ENCODE measurements at regions not wholly inside any gene's neighbourhood (a gene's known extent, or its start where the extent isn't known, plus 50 kb on each side); places are given as distances from the start of the nearest gene placed in this dataset.

GRCh38 chr13:36518707-36519106 lies 86.4 kb downstream of the CCNA1 start:
- no peaks in the 10 kb centered on the region for H4K20me1 ChIP-seq (ENCODE audit: insufficient read depth, low read length)
- H3K9ac ChIP-seq (ENCODE audit: low read depth, low read length): no peak overlapping the region
- no peaks in the 10 kb centered on the region for H3K36me3 ChIP-seq (ENCODE audit: insufficient read depth, low read length)
- no peaks in the 10 kb centered on the region for H3K79me2 ChIP-seq (ENCODE audit: insufficient read depth, low read length)
- no peaks in the 10 kb centered on the region for H3K27me3 ChIP-seq (ENCODE audit: insufficient read depth, low read length, poor library complexity)
- H2AFZ ChIP-seq (ENCODE audit: low read depth, low read length): no peak overlapping the region
- H3K27ac ChIP-seq (ENCODE audit: low read length): no peak overlapping the region
- no peak overlapping the region for H3K4me2 ChIP-seq (ENCODE audit: insufficient read depth, low read length)
- DNase-seq (no peak), ATAC-seq (ENCODE audit: insufficient read depth, low read depth) (no peak)
- no peaks in the 10 kb centered on the region for H3K4me1 ChIP-seq (ENCODE audit: insufficient read depth, low read length)
- no peak overlapping the region for H3K4me3 ChIP-seq (ENCODE audit: low read depth in 1 of 2, low read length in 2 of 2)
- no peaks in the 10 kb centered on the region for H3K9me3 ChIP-seq (ENCODE audit: insufficient read depth, low read length, severe bottlenecking)
- TF ChIP-seq CTCF (IDR thresholded peaks at IDR 0.05; ENCODE audit: borderline replicate concordance, extremely low read depth, low read length, poor library complexity, severe bottlenecking) (no peak), EZH2 (IDR thresholded peaks at IDR 0.05; ENCODE audit: borderline replicate concordance, low read depth, low read length, severe bottlenecking) (no peak)

- Histone ChIP-seq H3K79me2 (ENCODE audit: insufficient read depth, low read length) (no peaks in the 10 kb centered on the region), H3K27ac (ENCODE audit: low read length) (no peak overlapping the region), H3K4me2 (ENCODE audit: insufficient read depth, low read length) (no peak overlapping the region), H3K4me3 (ENCODE audit: low read depth in 1 of 2, low read length in 2 of 2) (no peak overlapping the region), H3K9ac (ENCODE audit: low read depth, low read length) (no peak overlapping the region), H3K36me3 (ENCODE audit: insufficient read depth, low read length) (no peaks in the 10 kb centered on the region), H4K20me1 (ENCODE audit: insufficient read depth, low read length) (no peaks in the 10 kb centered on the region), H2AFZ (ENCODE audit: low read depth, low read length) (no peak overlapping the region), H3K4me1 (ENCODE audit: insufficient read depth, low read length) (no peaks in the 10 kb centered on the region), H3K9me3 (ENCODE audit: insufficient read depth, low read length, severe bottlenecking) (no peaks in the 10 kb centered on the region), H3K27me3 (ENCODE audit: insufficient read depth, low read length, poor library complexity) (no peaks in the 10 kb centered on the region)
- TF ChIP-seq EZH2 (IDR thresholded peaks at IDR 0.05; ENCODE audit: borderline replicate concordance, low read depth, low read length, severe bottlenecking) (no peak), CTCF (IDR thresholded peaks at IDR 0.05; ENCODE audit: borderline replicate concordance, extremely low read depth, low read length, poor library complexity, severe bottlenecking) (no peak)
- DNase-seq (no peak), ATAC-seq (ENCODE audit: insufficient read depth, low read depth) (no peak)
Observed at GRCh38 chr13:36519432-36519831, 87.1 kb downstream of the CCNA1 start.

GRCh38 chr13:36520111-36520510 lies 87.8 kb downstream of the CCNA1 start:
- H3K4me3 ChIP-seq (ENCODE audit: low read depth in 1 of 2, low read length in 2 of 2): no peak overlapping the region
- no peak overlapping the region for H3K27ac ChIP-seq (ENCODE audit: low read length)
- H2AFZ ChIP-seq (ENCODE audit: low read depth, low read length): no peak overlapping the region
- no peak for TF ChIP-seq CTCF (IDR thresholded peaks at IDR 0.05; ENCODE audit: borderline replicate concordance, extremely low read depth, low read length, poor library complexity, severe bottlenecking)
- TF ChIP-seq EZH2 (IDR thresholded peaks at IDR 0.05; ENCODE audit: borderline replicate concordance, low read depth, low read length, severe bottlenecking): no peak
- ATAC-seq (ENCODE audit: insufficient read depth, low read depth): no peak
- no peak overlapping the region for H3K9ac ChIP-seq (ENCODE audit: low read depth, low read length)
- DNase-seq: no peak
- H3K79me2 ChIP-seq (ENCODE audit: insufficient read depth, low read length): no peaks in the 10 kb centered on the region
- H3K9me3 ChIP-seq (ENCODE audit: insufficient read depth, low read length, severe bottlenecking): no peaks in the 10 kb centered on the region
- H3K36me3 ChIP-seq (ENCODE audit: insufficient read depth, low read length): no peaks in the 10 kb centered on the region
- no peaks in the 10 kb centered on the region for H4K20me1 ChIP-seq (ENCODE audit: insufficient read depth, low read length)
- no peaks in the 10 kb centered on the region for H3K27me3 ChIP-seq (ENCODE audit: insufficient read depth, low read length, poor library complexity)
- no peak overlapping the region for H3K4me2 ChIP-seq (ENCODE audit: insufficient read depth, low read length)
- no peaks in the 10 kb centered on the region for H3K4me1 ChIP-seq (ENCODE audit: insufficient read depth, low read length)

GRCh38 chr13:36526897-36527296 lies 94.6 kb downstream of the CCNA1 start:
- Histone ChIP-seq H3K79me2 (ENCODE audit: insufficient read depth, low read length) (no peaks in the 10 kb centered on the region), H3K27ac (ENCODE audit: low read length) (no peak overlapping the region), H3K27me3 (ENCODE audit: insufficient read depth, low read length, poor library complexity) (no peaks in the 10 kb centered on the region), H3K36me3 (ENCODE audit: insufficient read depth, low read length) (no peaks in the 10 kb centered on the region), H3K4me1 (ENCODE audit: insufficient read depth, low read length) (no peaks in the 10 kb centered on the region), H3K4me3 (ENCODE audit: low read depth in 1 of 2, low read length in 2 of 2) (no peak overlapping the region), H3K9ac (ENCODE audit: low read depth, low read length) (no peak overlapping the region), H2AFZ (ENCODE audit: low read depth, low read length) (no peak overlapping the region), H3K4me2 (ENCODE audit: insufficient read depth, low read length) (no peak overlapping the region), H3K9me3 (ENCODE audit: insufficient read depth, low read length, severe bottlenecking) (peaks cover 3% of the 10 kb centered on the region), H4K20me1 (ENCODE audit: insufficient read depth, low read length) (no peaks in the 10 kb centered on the region)
- TF ChIP-seq EZH2 (IDR thresholded peaks at IDR 0.05; ENCODE audit: borderline replicate concordance, low read depth, low read length, severe bottlenecking) (no peak), CTCF (IDR thresholded peaks at IDR 0.05; ENCODE audit: borderline replicate concordance, extremely low read depth, low read length, poor library complexity, severe bottlenecking) (no peak)
- ATAC-seq (ENCODE audit: insufficient read depth, low read depth): no peak
- no peak for DNase-seq

Data from DND-41 (cell line).